ENCODE measurements at regions not wholly inside any gene's neighbourhood (a gene's known extent, or its start where the extent isn't known, plus 50 kb on each side); places are given as distances from the start of the nearest gene placed in this dataset.

DNA sequence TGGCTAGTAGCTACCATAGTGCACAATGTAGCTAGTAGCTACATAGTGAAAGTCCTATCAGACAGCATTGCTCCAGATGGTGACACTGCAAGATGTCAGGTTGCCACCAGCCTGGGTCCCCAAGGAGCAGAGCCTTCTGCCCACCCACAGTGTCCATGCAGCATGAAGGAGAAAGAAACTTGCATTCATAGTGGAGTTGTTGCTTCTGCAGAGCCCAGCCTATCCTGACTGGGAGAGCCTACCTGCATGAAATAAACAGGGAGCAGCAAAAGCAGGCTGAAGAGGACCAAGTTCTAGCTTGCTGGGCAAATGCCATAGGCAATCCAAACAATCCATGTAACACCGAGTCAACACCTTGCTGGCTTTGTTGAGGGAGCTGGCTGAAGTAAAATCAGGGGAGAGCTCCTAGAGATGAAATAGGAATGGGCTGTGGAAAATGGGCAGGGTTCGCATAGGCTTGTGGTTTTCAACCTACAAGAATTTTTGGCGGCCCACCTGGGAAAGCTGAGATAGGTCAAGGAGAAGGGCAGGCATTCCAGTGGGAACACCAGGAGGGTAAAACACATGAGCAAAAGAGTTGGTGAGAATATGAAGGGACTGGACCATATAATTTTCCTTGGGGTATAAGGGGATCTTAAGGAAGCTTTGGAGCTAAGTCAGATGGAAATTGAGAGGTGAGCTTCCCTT, 195.8 kb downstream of the CYP26B1 start:
- Histone ChIP-seq H3K27ac (no peak overlapping the region), H3K9me3 (peaks cover 0 to 17% (median 8%) of the 10 kb centered on the region in 8 donors), H3K27me3 (replicated peaks in 1 of 7) (no peaks in the 10 kb centered on the region), H3K4me3 (no peak overlapping the region), H3K36me3 (no peaks in the 10 kb centered on the region), H3K4me1 (peaks cover 0 to 17% (median 0%) of the 10 kb centered on the region in 6 donors)
- no peak for DNase-seq
- TF ChIP-seq POLR2A (IDR thresholded peaks at IDR 0.05) (no peak), POLR2AphosphoS5 (IDR thresholded peaks at IDR 0.05) (no peak)
- TF ChIP-seq, protein P1, sequence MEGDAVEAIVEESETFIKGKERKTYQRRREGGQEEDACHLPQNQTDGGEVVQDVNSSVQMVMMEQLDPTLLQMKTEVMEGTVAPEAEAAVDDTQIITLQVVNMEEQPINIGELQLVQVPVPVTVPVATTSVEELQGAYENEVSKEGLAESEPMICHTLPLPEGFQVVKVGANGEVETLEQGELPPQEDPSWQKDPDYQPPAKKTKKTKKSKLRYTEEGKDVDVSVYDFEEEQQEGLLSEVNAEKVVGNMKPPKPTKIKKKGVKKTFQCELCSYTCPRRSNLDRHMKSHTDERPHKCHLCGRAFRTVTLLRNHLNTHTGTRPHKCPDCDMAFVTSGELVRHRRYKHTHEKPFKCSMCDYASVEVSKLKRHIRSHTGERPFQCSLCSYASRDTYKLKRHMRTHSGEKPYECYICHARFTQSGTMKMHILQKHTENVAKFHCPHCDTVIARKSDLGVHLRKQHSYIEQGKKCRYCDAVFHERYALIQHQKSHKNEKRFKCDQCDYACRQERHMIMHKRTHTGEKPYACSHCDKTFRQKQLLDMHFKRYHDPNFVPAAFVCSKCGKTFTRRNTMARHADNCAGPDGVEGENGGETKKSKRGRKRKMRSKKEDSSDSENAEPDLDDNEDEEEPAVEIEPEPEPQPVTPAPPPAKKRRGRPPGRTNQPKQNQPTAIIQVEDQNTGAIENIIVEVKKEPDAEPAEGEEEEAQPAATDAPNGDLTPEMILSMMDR (IDR thresholded peaks at IDR 0.05 in 8 of 11, conservative IDR thresholded peaks at IDR 0.05 in 3 of 11), result no peak
- WGBS, 5 donors, result 86 to 93% (median 92%) methylated on average over 3 of the region's 3 CpGs
- intact Hi-C loops (cut with DNase I; ENCODE audit: low total_unique reads), result no loop called here

DNA sequence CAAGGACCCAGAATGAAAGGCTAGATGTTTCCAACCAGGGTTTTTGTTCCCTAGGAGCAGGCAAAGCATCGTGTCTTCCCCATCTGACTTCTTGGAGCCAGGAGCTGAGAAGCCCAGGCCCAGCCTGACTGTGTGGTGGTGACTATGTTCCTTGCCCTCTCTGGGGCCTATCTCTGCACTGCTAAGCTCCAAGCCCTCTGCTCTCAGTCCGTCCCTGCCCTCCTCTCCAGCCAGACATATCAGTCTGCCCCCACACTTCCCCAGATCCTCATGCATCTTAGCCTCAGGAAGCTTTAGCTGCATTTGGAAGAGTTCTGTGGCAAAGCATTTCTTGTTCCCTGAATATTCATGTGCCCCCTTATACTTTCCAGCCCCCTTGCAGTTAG, 196.6 kb downstream of the CYP26B1 start:
- H3K4me3 ChIP-seq, result no peak overlapping the region
- no peaks in the 10 kb centered on the region for H3K36me3 ChIP-seq
- TF ChIP-seq, protein P1 (IDR thresholded peaks at IDR 0.05 in 8 of 11, conservative IDR thresholded peaks at IDR 0.05 in 3 of 11), result no peak
- TF ChIP-seq POLR2AphosphoS5 (IDR thresholded peaks at IDR 0.05) (no peak), POLR2A (IDR thresholded peaks at IDR 0.05) (no peak)
- H3K4me1 ChIP-seq, result peaks cover 0 to 17% (median 0%) of the 10 kb centered on the region in 6 donors
- 59 to 75% (median 69%) methylated on average over 2 of the region's 2 CpGs for WGBS, 5 donors
- no peaks in the 10 kb centered on the region for H3K27me3 ChIP-seq (replicated peaks in 1 of 7)
- peaks cover 0 to 9% (median 2%) of the 10 kb centered on the region in 8 donors for H3K9me3 ChIP-seq
- no peak for DNase-seq
- H3K27ac ChIP-seq, result peak overlapping the region in 3 of 8 donors; percentile 15 to 28 (median 27)
- intact Hi-C loops (cut with DNase I; ENCODE audit: low total_unique reads), result no loop called here

DNA sequence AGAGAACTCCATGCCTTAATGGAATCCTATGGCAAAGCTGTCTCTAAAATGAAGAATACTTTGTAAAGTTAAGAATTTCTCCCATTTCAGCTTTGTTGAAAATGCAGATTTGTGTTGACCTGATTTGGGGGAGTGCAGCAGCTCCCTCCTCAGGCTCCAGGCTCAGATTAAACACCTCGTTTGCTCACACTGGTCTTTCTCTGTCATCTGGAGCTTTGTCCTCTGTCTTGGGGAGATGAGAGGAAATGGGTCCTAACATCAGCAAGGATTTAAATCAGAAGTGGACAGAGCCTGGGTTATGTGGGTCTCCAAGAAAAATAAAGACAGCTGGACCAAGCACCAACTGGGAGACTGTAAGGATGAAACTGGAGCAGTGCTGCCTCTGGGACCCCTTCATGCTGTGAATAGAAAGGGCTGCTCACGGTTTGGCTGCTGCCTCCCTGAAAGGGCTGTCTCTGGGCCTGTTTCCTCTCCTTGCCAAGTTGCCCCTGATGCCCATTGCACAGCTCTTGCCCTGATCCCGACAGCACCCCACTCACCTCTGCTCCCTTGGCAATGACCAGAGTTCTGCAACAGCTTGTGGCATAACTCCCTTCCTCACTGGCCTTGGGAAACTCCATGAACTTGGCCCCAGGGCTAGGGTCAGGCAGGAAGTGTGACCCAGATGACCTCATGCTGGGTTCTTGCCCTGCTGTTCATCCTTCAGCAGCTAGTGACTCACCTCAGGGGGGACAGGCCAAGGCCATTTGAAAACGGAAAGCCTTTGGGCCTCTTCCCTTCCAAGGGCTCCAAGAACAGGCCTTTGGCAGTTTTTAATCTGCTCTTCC, 197.2 kb downstream of the CYP26B1 start:
- DNase-seq, result no peak
- peak overlapping the region in 3 of 8 donors; percentile 15 to 28 (median 27) for H3K27ac ChIP-seq

More for the DNA sequence above, 197.2 kb downstream of the CYP26B1 start:
- H3K9me3 ChIP-seq, result peaks cover 0 to 3% (median 0%) of the 10 kb centered on the region in 8 donors
- H3K4me1 ChIP-seq, result peaks cover 0 to 17% (median 0%) of the 10 kb centered on the region in 6 donors
- intact Hi-C loops (cut with DNase I; ENCODE audit: low total_unique reads), result no loop called here
- 47 to 74% (median 56%) methylated on average over 4 of the region's 4 CpGs for WGBS, 5 donors
- no peaks in the 10 kb centered on the region for H3K36me3 ChIP-seq
- no peaks in the 10 kb centered on the region for H3K27me3 ChIP-seq (replicated peaks in 1 of 7)
- H3K4me3 ChIP-seq, result no peak overlapping the region
- TF ChIP-seq, protein P1 (IDR thresholded peaks at IDR 0.05 in 8 of 11, conservative IDR thresholded peaks at IDR 0.05 in 3 of 11), result no peak
- TF ChIP-seq POLR2AphosphoS5 (IDR thresholded peaks at IDR 0.05), result peak in 2 of 3 donors; percentile 30 to 49

Data from spleen (tissue), 11 donors.